ENCODE measurements at regions not wholly inside any gene's neighbourhood (a gene's known extent, or its start where the extent isn't known, plus 50 kb on each side); places are given as distances from the start of the nearest gene placed in this dataset.

DNA sequence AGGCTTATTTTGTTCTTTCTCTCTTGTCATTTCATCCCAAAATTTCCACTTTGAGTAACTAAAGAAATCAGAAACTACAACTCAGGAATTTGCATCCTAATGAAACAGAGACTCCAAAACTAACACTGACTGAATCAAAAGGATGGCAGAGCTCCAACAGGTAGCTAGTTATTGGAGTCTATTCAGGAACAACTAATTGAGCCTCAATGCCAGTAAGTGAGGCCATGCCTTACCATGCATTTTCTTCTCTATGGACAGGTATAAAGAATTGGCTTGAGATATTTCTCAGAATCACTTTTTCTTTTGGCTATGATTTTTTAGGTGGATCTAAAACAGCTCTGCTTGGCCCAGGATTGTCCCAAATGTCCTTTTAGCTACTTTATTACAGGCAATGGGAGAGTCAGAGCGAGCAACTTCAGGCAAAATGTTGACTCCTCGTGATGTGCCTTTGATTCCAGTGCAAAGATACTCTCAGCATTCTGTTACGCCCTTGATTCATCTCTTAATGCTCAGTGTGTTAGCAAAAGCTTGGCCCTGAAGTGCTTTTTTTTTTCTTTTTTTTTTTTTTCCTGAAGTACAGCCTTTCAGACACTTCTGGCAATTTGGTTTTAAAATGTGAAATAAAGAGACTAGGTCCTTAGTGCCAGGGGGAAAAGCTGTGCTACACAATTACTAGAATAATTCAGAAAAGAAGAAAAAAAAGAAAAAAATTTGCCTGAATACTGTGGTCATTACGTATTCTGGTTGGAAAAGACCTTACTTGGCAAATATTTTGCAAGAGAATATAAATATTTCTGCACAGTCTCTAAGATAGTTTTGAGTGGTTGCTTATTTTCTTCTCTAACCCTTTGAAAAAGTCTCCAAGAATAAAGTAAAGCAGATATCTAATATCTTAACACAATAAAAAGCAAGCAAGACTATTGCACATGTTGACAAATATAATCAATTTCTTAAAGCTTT lies 423.7 kb downstream of the ANXA1 start:
- H3K9me3 ChIP-seq (ENCODE audit: severe bottlenecking) = no peaks in the 10 kb centered on the region
- TF ChIP-seq CTCF (IDR thresholded peaks at IDR 0.05; ENCODE audit: low read depth, low read length) = no peak
- H3K4me3 ChIP-seq (ENCODE audit: low read depth, low read length) = no peak overlapping the region
- H3K27me3 ChIP-seq (ENCODE audit: insufficient read depth, low read depth, severe bottlenecking) = no peaks in the 10 kb centered on the region
- H3K27ac ChIP-seq = no peak overlapping the region
- H3K36me3 ChIP-seq = no peaks in the 10 kb centered on the region
- DNase-seq = no peak

DNA sequence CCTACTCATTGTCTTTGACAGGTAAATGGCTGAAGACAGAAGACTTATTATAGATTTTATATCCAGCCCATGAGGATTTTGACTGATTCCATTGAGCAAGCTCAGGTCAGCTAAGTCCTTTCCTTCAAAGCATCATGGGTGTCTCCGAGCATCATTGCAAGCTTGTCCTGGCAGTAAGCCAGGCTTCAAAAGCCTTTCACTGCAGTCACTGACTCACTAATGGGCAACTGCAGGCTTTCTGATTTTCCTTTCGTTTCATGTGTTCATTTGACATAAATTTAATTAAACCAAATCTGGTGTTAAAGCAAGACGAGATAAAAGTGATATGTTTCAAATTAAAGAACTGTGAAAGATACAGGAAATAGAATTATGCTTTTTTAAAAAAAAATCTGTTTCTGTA lies 426.2 kb downstream of the ANXA1 start:
- Histone ChIP-seq H3K36me3 (no peaks in the 10 kb centered on the region), H3K27ac (no peak overlapping the region), H3K27me3 (ENCODE audit: insufficient read depth, low read depth, severe bottlenecking) (no peaks in the 10 kb centered on the region), H3K9me3 (ENCODE audit: severe bottlenecking) (no peaks in the 10 kb centered on the region), H3K4me3 (ENCODE audit: low read depth, low read length) (no peak overlapping the region)
- peak; percentile 34 for DNase-seq
- no peak for TF ChIP-seq CTCF (IDR thresholded peaks at IDR 0.05; ENCODE audit: low read depth, low read length)

DNA sequence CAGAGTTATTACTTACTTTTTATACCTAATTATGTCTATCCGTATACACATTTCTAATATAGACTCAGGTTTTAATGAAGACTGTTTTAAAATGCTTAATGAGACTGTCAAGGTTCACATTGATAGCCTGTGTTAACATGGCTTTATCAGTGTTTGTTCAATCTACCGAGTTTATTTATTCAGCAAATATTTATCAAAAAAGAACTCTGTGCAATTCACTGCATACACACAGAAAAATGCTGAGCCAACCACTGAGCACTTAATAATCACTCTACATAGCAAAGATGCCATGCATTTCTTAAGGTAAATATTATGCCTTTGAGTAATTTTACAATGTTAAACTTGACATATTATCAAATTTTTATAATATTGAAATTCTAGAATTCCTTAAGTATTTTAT lies 428.2 kb downstream of the ANXA1 start:
- Histone ChIP-seq H3K9me3 (ENCODE audit: severe bottlenecking) (no peaks in the 10 kb centered on the region), H3K36me3 (no peaks in the 10 kb centered on the region), H3K27me3 (ENCODE audit: insufficient read depth, low read depth, severe bottlenecking) (no peaks in the 10 kb centered on the region), H3K4me3 (ENCODE audit: low read depth, low read length) (no peak overlapping the region), H3K27ac (no peak overlapping the region)
- no peak for TF ChIP-seq CTCF (IDR thresholded peaks at IDR 0.05; ENCODE audit: low read depth, low read length)
- DNase-seq = no peak

DNA sequence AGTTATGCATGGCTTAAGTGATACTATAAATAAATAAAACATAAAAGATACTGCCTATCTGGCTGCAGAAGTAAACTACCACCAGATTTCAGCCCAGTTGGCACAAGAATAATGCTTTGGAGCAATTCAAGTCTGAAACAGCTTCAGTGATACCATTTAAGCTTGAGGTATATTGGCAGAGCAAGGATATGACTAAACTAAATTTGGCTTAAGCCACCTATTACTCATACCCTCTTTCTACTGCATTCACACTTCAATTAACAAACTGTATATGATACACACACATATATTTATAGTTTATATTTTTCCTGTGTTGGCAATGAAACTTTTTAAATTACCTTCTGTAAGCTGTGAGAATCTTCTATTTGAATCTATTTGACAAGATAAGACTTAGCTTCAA lies 431.9 kb downstream of the ANXA1 start:
- Histone ChIP-seq H3K27ac (no peak overlapping the region), H3K4me3 (ENCODE audit: low read depth, low read length) (no peak overlapping the region), H3K36me3 (no peaks in the 10 kb centered on the region), H3K9me3 (ENCODE audit: severe bottlenecking) (no peaks in the 10 kb centered on the region), H3K27me3 (ENCODE audit: insufficient read depth, low read depth, severe bottlenecking) (no peaks in the 10 kb centered on the region)
- DNase-seq = no peak
- no peak for TF ChIP-seq CTCF (IDR thresholded peaks at IDR 0.05; ENCODE audit: low read depth, low read length)

DNA sequence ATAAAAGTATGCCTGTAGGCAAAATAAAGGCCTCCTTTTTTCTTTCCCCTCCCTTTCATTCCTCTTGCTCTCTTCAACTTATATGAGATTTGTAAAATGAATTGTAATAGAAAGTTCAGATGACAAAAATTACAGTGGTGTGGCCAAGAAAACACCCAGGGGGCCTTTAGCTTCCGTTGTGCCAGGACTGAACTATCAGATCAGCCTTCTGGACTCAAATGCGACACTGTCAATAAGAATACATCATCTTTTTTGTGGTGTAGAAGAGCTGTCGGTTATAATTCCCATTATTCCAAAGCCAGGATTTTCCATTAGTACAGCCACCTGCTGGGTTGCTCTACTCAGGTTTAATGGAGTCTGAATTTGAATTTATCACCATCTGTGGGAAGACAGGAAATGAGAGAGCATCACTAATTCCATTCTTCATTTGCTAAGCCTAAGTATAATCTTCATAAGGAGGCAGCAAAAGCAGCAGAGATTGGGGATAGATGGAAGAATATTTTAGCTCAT lies 443.4 kb downstream of the ANXA1 start:
- TF ChIP-seq CTCF (IDR thresholded peaks at IDR 0.05; ENCODE audit: low read depth, low read length) = no peak
- H3K27ac ChIP-seq = no peak overlapping the region
- H3K9me3 ChIP-seq (ENCODE audit: severe bottlenecking) = no peaks in the 10 kb centered on the region
- H3K27me3 ChIP-seq (ENCODE audit: insufficient read depth, low read depth, severe bottlenecking) = no peaks in the 10 kb centered on the region
- peak; percentile 7 for DNase-seq
- H3K36me3 ChIP-seq = no peaks in the 10 kb centered on the region
- no peak overlapping the region for H3K4me3 ChIP-seq (ENCODE audit: low read depth, low read length)

All from WERI-Rb-1 (cell line).